Parathyroid adenoma (tissue), 2 donors: ENCODE measurements at regions not wholly inside any gene's neighbourhood (a gene's known extent, or its start where the extent isn't known, plus 50 kb on each side); places are given as distances from the start of the nearest gene placed in this dataset.

Experiments
- H2AFZ ChIP-seq: fragments of 300-600 bp; sonication (generic); one replicate; pipeline ENCODE4 v1.7.0; 2017; ENCODE audit warnings: antibody characterized with exemption, mild to moderate bottlenecking
- H3K27ac ChIP-seq: fragments of 300-600 bp; sonication (generic); one replicate; pipeline ENCODE4 v1.7.0; 2017
- H3K27me3 ChIP-seq: fragments of 300-600 bp; sonication (generic); one replicate; pipeline ENCODE4 v1.7.0; 2017; ENCODE audit warnings: low read length; ENCODE audit not compliant: control insufficient read depth, insufficient read depth
- H3K36me3 ChIP-seq: fragments of 300-600 bp; sonication (generic); one replicate; pipeline ENCODE4 v1.7.0; 2017; ENCODE audit warnings: low read length; ENCODE audit not compliant: control insufficient read depth, insufficient read depth
- H3K4me1 ChIP-seq: fragments of 300-600 bp; sonication (generic); one replicate; pipeline ENCODE4 v1.7.0; 2017; ENCODE audit warnings: control low read depth
- H3K4me2 ChIP-seq: fragments of 300-600 bp; sonication (generic); one replicate; pipeline ENCODE4 v1.7.0; 2017; ENCODE audit warnings: low read length
- H3K4me3 ChIP-seq: fragments of 300-600 bp; sonication (generic); one replicate; pipeline ENCODE4 v1.7.0; 2017; ENCODE audit warnings: low read depth, low read length
- H3K79me2 ChIP-seq: fragments of 300-600 bp; sonication (generic); one replicate; pipeline ENCODE4 v1.7.0; 2017; ENCODE audit warnings: control low read depth
- H3K9ac ChIP-seq: fragments of 300-600 bp; sonication (generic); one replicate; pipeline ENCODE4 v1.7.0; 2017; ENCODE audit warnings: mild to moderate bottlenecking
- H3K9me3 ChIP-seq: fragments of 300-600 bp; sonication (generic); one replicate; pipeline ENCODE4 v1.7.0; 2017; ENCODE audit warnings: low read length; ENCODE audit not compliant: control insufficient read depth
- CTCF ChIP-seq: fragments of 300-600 bp; sonication (generic); IDR thresholded peaks from one replicate; pipeline ENCODE4 v1.7.0; 2017; ENCODE audit warnings: antibody characterized with exemption, mild to moderate bottlenecking
- donor health status: primary hyperparathyroidism.

GRCh38 chr6:167474725-167475124, 149.8 kb downstream of the TTLL2 start:
- Histone ChIP-seq H3K27ac (no peak overlapping the region), H3K4me1 (no peaks in the 10 kb centered on the region), H3K9me3 (no peaks in the 10 kb centered on the region), H2AFZ (no peak overlapping the region), H3K36me3 (no peaks in the 10 kb centered on the region), H3K4me2 (no peak overlapping the region), H3K4me3 (no peak overlapping the region), H3K79me2 (no peaks in the 10 kb centered on the region), H3K9ac (no peak overlapping the region), H3K27me3 (no peaks in the 10 kb centered on the region)
- TF ChIP-seq CTCF, result no peak

- H3K27me3 ChIP-seq, result no peaks in the 10 kb centered on the region
- H3K79me2 ChIP-seq, result no peaks in the 10 kb centered on the region
- no peaks in the 10 kb centered on the region for H3K4me1 ChIP-seq
- no peak for TF ChIP-seq CTCF
- H3K36me3 ChIP-seq, result no peaks in the 10 kb centered on the region
- H3K9me3 ChIP-seq, result no peaks in the 10 kb centered on the region
- H3K9ac ChIP-seq, result no peak overlapping the region
- no peak overlapping the region for H3K4me2 ChIP-seq
- no peak overlapping the region for H3K4me3 ChIP-seq
- H3K27ac ChIP-seq, result no peak overlapping the region
- no peak overlapping the region for H2AFZ ChIP-seq
Measured at GRCh38 chr6:167475947-167476346, 151.1 kb downstream of the TTLL2 start.

GRCh38 chr6:167476844-167477595, 152.1 kb downstream of the TTLL2 start:
- H3K36me3 ChIP-seq, result no peaks in the 10 kb centered on the region
- no peaks in the 10 kb centered on the region for H3K79me2 ChIP-seq
- no peak overlapping the region for H3K27ac ChIP-seq
- no peak overlapping the region for H3K4me2 ChIP-seq
- H3K9ac ChIP-seq, result no peak overlapping the region
- TF ChIP-seq CTCF, result no peak
- no peaks in the 10 kb centered on the region for H3K9me3 ChIP-seq
- H3K4me1 ChIP-seq, result no peaks in the 10 kb centered on the region
- H3K4me3 ChIP-seq, result no peak overlapping the region
- H2AFZ ChIP-seq, result no peak overlapping the region
- H3K27me3 ChIP-seq, result no peaks in the 10 kb centered on the region

GRCh38 chr6:167477688-167478087, 152.8 kb downstream of the TTLL2 start:
- no peaks in the 10 kb centered on the region for H3K9me3 ChIP-seq
- H3K27ac ChIP-seq, result no peak overlapping the region
- no peak overlapping the region for H3K4me3 ChIP-seq
- no peak overlapping the region for H3K9ac ChIP-seq
- H3K27me3 ChIP-seq, result no peaks in the 10 kb centered on the region
- H3K79me2 ChIP-seq, result no peaks in the 10 kb centered on the region
- TF ChIP-seq CTCF, result no peak
- no peak overlapping the region for H2AFZ ChIP-seq
- H3K4me1 ChIP-seq, result no peaks in the 10 kb centered on the region
- H3K4me2 ChIP-seq, result no peak overlapping the region
- no peaks in the 10 kb centered on the region for H3K36me3 ChIP-seq

GRCh38 chr6:167479301-167479700, 154.4 kb downstream of the TTLL2 start:
- no peak overlapping the region for H2AFZ ChIP-seq
- no peaks in the 10 kb centered on the region for H3K4me1 ChIP-seq
- no peak overlapping the region for H3K9ac ChIP-seq
- no peak for TF ChIP-seq CTCF
- no peak overlapping the region for H3K27ac ChIP-seq
- H3K9me3 ChIP-seq, result no peaks in the 10 kb centered on the region
- no peaks in the 10 kb centered on the region for H3K79me2 ChIP-seq
- H3K36me3 ChIP-seq, result no peaks in the 10 kb centered on the region
- no peaks in the 10 kb centered on the region for H3K27me3 ChIP-seq
- no peak overlapping the region for H3K4me3 ChIP-seq
- H3K4me2 ChIP-seq, result no peak overlapping the region
